Stomach smooth muscle (tissue), 2 donors: ENCODE measurements at regions not wholly inside any gene's neighbourhood (a gene's known extent, or its start where the extent isn't known, plus 50 kb on each side); places are given as distances from the start of the nearest gene placed in this dataset.
"Not testable (repeated sequence)": the region's sequence is repeated elsewhere in the genome, so short reads cannot be mapped to it uniquely, and the experiment has no call there.

Experiments used
- H3K27ac ChIP-seq: one replicate; pipeline ENCODE4 v1.7.0; 2013; ENCODE audit warnings: mild to moderate bottlenecking, low read length, inconsistent platforms
- H3K27me3 ChIP-seq, 2 donors: one replicate each; pipeline ENCODE4 v1.7.0; 2013; ENCODE audit warnings: low read length in 2 of 2; ENCODE audit not compliant: insufficient read depth in 2 of 2, control insufficient read depth in 1 of 2
- H3K36me3 ChIP-seq, 2 donors: one replicate each; pipeline ENCODE4 v1.7.0; 2013; ENCODE audit warnings: low read length in 2 of 2; ENCODE audit not compliant: control insufficient read depth in 2 of 2, insufficient read depth in 2 of 2
- H3K4me1 ChIP-seq: one replicate; pipeline ENCODE4 v1.7.0; 2013; ENCODE audit warnings: low read length; ENCODE audit not compliant: control insufficient read depth, insufficient read depth
- H3K4me3 ChIP-seq, 2 donors: one replicate each; pipeline ENCODE4 v1.7.0; 2013; ENCODE audit warnings: low read length in 2 of 2
- H3K9ac ChIP-seq, 2 donors: one replicate each; pipeline ENCODE4 v1.7.0; 2013; ENCODE audit warnings: low read length in 2 of 2, mild to moderate bottlenecking in 1 of 2
- H3K9me3 ChIP-seq, 2 donors: one replicate each; pipeline ENCODE4 v1.7.0; 2013; ENCODE audit warnings: low read length in 2 of 2; ENCODE audit not compliant: control insufficient read depth in 2 of 2
- donor health status: healthy.
- donor health status: Pancreatic carcinoma.

DNA sequence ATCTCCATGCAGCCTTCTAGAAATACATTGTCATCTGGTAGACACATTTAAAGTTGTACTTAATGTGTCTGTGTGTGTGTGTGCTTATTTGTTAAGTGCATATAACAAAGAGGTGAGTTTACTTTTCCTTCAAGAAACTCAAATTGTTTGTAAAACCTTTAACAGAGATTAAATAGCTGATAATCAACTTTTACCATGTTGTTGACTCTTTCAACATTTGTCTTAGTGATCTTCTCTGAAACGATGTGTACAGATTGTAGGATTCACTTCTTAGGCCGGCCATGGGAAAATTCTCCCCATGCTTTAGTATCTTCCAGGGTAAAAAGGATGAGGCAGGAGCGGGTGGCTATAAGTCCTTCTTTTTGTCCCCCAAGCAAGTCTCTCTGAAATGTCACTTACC is 292.9 kb upstream of the MAF start:
- H3K27ac ChIP-seq: no peak overlapping the region
- no peaks in the 10 kb centered on the region for H3K4me1 ChIP-seq
- no peak overlapping the region for H3K4me3 ChIP-seq
- H3K36me3 ChIP-seq: no peaks in the 10 kb centered on the region
- H3K9me3 ChIP-seq: no peaks in the 10 kb centered on the region
- H3K9ac ChIP-seq: no peak overlapping the region
- H3K27me3 ChIP-seq: no peaks in the 10 kb centered on the region

DNA sequence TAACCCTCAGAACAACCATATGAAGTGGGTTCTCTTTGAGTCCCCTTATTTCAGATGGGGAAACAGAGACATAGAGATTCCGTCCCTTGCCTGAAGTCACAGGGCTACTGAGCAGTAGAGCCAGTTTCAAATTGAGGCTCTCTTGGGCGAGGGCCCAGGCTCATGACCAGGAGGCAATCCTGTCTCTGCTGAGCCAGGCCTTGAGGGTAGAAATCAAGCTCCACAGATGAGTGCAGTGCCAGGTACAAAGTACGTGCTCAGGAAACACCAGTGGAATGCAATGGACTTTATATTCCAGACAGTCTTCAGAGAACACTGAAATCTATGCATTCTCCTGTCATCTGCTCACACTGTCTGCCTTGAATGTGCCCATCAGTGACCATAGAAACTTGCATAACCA is 291.7 kb upstream of the MAF start:
- Histone ChIP-seq H3K36me3 (no peaks in the 10 kb centered on the region), H3K27ac (no peak overlapping the region), H3K9ac (no peak overlapping the region), H3K4me3 (no peak overlapping the region), H3K4me1 (no peaks in the 10 kb centered on the region), H3K9me3 (no peaks in the 10 kb centered on the region), H3K27me3 (no peaks in the 10 kb centered on the region)

DNA sequence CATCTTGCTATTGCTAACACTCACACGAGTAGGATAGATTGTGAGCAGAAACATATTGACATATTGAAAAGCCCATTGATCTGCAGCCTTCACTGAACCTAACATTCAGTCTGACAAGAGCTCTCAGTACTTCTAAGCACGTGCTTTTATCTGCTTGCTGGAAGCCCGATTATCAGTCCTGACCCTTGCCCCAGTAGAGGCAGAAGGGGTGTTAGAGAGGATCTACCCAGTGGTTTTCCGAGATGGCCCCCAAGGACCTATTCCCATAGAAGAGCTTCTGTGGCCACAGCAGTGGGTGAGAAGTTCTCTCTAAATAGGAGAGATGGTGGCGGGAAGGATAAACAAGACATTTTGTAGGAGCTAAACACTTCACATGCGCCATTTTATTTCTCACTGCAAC is 290.9 kb upstream of the MAF start:
- H3K4me1 ChIP-seq: no peaks in the 10 kb centered on the region
- no peak overlapping the region for H3K27ac ChIP-seq
- no peaks in the 10 kb centered on the region for H3K27me3 ChIP-seq

DNA sequence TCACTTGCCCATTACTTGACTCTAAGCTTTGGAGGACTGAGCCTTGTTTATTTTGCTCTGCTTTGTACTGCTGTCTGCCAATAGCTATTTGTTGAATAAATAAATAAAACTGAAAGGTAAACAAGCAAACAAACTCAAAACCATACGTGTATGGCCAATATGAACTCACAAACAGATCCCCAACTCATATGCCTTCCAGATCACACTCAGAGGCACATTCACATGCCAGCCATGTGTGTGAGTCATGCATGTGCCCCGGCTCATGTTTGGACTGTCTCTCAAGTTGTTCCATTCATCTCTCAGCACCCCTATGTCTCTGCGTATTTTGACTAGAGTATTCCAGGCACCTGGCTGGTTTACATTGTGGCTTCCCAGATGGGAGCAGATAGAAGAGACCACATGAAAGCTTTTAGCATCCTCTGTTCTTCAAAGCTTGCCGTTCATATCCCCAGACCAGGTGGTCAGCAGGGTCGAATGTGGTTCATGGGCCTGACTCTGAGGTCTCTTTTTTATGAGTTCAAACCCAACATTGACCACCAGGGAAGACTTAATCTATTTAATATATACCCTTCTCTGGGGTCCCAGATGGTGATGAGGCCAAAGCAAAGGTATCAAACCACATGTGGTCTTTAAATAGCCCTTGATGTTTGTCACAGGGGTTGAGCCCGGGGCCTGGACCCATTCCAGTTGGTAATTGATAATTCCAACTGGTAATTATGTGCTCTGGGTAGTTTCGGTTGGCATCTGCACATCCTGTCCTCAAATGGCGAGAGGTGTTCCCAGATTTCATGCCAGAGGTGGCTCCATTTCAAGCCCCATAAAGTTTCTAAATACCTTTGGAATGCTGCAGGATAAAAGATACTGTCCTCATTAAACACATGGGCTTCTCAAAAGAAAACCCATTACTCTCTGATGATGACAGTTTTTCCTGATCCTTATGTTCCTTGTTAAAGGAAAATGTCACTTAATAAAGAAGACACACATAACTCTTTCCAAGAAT is 287.3 kb upstream of the MAF start:
- no peak overlapping the region for H3K27ac ChIP-seq
- H3K9me3 ChIP-seq: no peaks in the 10 kb centered on the region
- H3K27me3 ChIP-seq: no peaks in the 10 kb centered on the region
- no peak overlapping the region for H3K9ac ChIP-seq
- no peaks in the 10 kb centered on the region for H3K4me1 ChIP-seq
- no peaks in the 10 kb centered on the region for H3K36me3 ChIP-seq
- H3K4me3 ChIP-seq: no peak overlapping the region

More for the DNA sequence above, 290.9 kb upstream of the MAF start:
- no peaks in the 10 kb centered on the region for H3K9me3 ChIP-seq
- no peaks in the 10 kb centered on the region for H3K36me3 ChIP-seq
- H3K4me3 ChIP-seq: no peak overlapping the region
- no peak overlapping the region for H3K9ac ChIP-seq

DNA sequence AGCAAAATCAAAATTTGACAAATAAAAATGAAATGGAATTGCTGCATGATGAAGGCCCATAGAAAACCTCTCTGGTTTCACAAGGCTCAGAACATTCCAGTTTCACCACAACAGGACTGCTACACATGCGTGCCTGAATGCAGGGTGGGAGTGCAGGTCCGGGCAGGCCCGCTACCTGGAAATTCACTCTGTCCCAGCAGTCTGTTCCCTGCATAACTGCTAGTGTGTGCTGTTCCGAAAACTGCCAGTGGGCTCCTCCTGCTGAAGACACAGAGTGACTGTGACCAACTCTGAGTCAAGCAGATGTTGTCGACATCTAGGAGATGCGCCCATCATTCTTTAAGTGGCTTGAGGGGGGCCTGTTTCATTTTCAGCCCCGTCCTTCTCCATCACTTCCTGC is 284.8 kb upstream of the MAF start:
- no peaks in the 10 kb centered on the region for H3K4me1 ChIP-seq
- H3K4me3 ChIP-seq: no peak overlapping the region
- H3K36me3 ChIP-seq: no peaks in the 10 kb centered on the region
- H3K27me3 ChIP-seq: no peaks in the 10 kb centered on the region
- no peak overlapping the region for H3K9ac ChIP-seq
- H3K9me3 ChIP-seq: no peaks in the 10 kb centered on the region
- no peak overlapping the region for H3K27ac ChIP-seq

DNA sequence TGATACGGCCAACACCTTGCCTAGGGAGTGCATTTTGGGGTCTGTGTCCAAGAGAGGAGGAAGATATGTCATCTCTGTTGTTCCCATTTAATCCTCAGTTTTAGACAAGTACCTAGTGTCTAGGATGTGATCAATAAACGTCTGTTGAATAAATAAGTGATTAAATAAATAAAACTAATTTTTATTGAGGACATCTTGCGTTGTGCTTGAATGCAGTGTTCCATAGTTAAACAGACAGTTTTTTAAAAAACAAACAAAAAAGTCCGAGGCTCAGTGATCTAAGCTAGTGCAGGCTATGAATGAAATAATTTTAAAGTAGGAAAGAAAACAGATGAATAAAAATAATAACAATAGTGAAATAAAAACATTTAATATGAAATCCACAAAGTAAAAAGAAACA is 283.0 kb upstream of the MAF start:
- Histone ChIP-seq H3K27me3 (no peaks in the 10 kb centered on the region), H3K36me3 (no peaks in the 10 kb centered on the region), H3K4me1 (no peaks in the 10 kb centered on the region), H3K9me3 (no peaks in the 10 kb centered on the region), H3K4me3 (no peak overlapping the region), H3K27ac (no peak overlapping the region), H3K9ac (no peak overlapping the region)

DNA sequence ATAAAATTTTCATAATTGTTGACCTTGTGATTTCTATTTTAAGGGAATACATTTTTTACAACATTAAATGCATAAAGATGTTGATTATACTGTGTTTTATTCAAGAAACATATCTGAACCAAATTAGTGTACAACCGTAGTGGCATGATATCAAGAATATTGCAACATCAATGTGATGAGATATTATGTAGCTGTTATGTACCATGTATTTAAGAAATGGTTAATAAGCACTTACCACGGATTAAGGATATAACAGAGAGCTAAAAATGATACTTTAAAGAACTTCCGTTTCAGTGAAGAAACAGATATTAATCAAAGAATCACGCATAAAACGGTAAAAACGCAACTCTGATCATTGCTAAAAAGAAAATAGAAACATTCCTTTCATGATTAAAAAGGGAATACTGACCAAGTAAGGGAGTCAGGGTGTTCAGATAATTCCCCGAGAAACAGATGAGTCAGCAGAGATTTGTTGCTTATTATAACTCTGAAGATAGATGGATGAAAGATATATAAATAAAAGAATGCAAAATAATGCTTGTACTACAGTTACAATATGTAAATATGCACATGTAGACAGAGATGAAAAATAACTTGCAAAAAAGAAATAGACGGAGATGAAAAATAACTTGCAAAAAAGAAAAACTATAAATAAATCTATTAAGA is 281.9 kb upstream of the MAF start:
- Histone ChIP-seq H3K36me3 (no peaks in the 10 kb centered on the region), H3K9me3 (no peaks in the 10 kb centered on the region), H3K27ac (no peak overlapping the region), H3K4me1 (no peaks in the 10 kb centered on the region), H3K4me3 (no peak overlapping the region), H3K27me3 (no peaks in the 10 kb centered on the region), H3K9ac (no peak overlapping the region)

DNA sequence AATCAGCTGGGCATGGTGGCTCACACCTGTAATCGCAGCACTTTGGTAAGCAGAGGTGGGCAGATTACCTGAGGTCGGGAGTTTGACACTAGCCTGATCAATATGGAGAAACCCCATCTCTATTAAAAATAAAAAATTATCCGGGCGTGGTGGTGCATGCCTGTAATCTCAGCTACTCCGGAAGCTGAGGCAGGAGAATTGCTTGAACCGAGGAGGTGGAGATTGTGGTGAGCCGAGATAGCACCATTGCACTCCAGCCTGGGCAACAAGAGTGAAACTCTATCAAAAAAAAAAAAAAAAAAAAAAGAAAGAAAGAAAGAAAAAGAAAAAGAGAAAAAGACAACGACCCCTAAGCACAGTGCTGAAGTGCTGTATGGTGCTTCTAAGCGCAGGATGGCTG is 280.6 kb upstream of the MAF start:
- not testable (repeated sequence) for H3K9me3 ChIP-seq, H3K4me3 ChIP-seq, H3K4me1 ChIP-seq, H3K27ac ChIP-seq, H3K27me3 ChIP-seq, H3K36me3 ChIP-seq, H3K9ac ChIP-seq

DNA sequence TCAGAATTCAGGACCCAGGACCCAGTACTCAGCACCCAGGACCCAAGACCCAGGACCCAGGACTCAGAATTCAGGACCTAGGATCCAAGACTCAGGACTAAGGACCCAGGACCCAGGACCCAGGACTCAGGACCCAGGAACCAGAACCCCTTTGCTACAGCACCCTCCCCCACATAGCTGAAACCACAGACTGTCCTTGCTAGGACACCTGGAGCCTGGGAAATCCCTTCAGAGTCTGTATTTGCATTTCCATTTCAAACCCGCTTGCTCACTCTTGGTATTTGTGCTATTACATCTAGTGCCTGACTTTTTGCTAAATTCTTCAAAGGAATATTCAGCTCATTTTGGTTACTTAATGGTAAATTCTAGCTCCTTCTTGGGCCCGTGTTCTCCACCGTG is 275.8 kb upstream of the MAF start:
- Histone ChIP-seq H3K4me3 (no peak overlapping the region), H3K27ac (no peak overlapping the region), H3K36me3 (no peaks in the 10 kb centered on the region), H3K27me3 (peaks cover 0 to 2% of the 10 kb centered on the region in 2 donors), H3K4me1 (no peaks in the 10 kb centered on the region), H3K9me3 (no peaks in the 10 kb centered on the region), H3K9ac (no peak overlapping the region)

DNA sequence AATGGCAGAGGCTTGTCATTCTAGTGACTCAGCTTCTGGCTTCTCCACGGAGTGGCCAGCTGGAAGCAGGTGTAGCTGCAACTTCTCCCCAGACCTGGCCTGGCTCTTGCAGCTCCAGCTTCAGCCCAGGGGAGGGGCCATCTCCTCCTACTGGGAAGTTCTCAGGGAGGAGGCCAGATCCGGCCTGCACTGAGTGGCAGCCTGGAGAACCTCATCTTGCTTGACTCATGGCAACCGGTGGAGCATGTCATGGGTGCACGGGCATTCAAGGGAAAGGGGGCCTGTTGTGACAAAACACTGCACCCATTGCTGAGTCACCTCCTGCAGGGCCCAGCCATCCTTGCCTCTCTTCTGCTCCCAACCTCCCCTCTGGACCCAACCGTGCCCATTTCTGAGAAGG is 273.9 kb upstream of the MAF start:
- H3K4me1 ChIP-seq: no peaks in the 10 kb centered on the region
- H3K36me3 ChIP-seq: no peaks in the 10 kb centered on the region
- H3K9ac ChIP-seq: no peak overlapping the region
- peaks cover 0 to 2% of the 10 kb centered on the region in 2 donors for H3K27me3 ChIP-seq
- no peak overlapping the region for H3K27ac ChIP-seq
- no peaks in the 10 kb centered on the region for H3K9me3 ChIP-seq
- no peak overlapping the region for H3K4me3 ChIP-seq

DNA sequence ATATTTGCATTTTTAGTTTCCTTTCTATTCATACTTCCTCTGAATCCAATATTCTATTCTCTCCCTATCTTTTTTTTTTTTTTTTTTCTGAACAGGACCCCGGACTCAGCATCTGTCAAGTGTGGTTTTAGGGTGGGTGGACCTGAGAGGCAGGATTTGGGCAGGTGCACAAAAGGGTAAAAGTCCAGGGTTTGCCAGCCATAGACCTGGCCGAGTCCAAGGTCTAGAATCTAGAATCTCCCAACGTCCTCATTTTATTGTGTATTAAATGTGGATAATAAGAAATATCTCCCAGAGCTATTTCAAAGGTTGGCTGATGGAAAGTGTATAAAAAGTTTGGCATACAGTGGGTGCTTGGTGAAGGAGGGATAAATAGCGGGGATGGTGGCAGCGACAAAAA is 273.3 kb upstream of the MAF start:
- no peak overlapping the region for H3K4me3 ChIP-seq
- H3K9ac ChIP-seq: no peak overlapping the region
- no peaks in the 10 kb centered on the region for H3K4me1 ChIP-seq
- H3K27me3 ChIP-seq: peaks cover 0 to 2% of the 10 kb centered on the region in 2 donors
- H3K9me3 ChIP-seq: no peaks in the 10 kb centered on the region
- H3K27ac ChIP-seq: no peak overlapping the region
- H3K36me3 ChIP-seq: no peaks in the 10 kb centered on the region
